Omental fat pad (tissue), 3 donors: ENCODE measurements at regions not wholly inside any gene's neighbourhood (a gene's known extent, or its start where the extent isn't known, plus 50 kb on each side); places are given as distances from the start of the nearest gene placed in this dataset.

Experiments
- ATAC-seq: fragments of 150-250 bp; one replicate; pipeline ENCODE4 v1.9.1; 2016; ENCODE audit warnings: mild to moderate bottlenecking, moderate library complexity; ENCODE audit not compliant: low FRiP score
- DNase-seq: peaks from one replicate; pipeline ENCODE4 v3.0.0-alpha.2; 2019; ENCODE audit warnings: low spot score
- CTCF ChIP-seq, 3 donors: fragments of 450-650 bp; IDR thresholded peaks; one replicate each; pipeline ENCODE4 v1.5.1; 2016 to 2017; ENCODE audit warnings: antibody characterized with exemption in 3 of 3, mild to moderate bottlenecking in 3 of 3, moderate library complexity in 2 of 3

- no peak for ATAC-seq
- no peak for TF ChIP-seq CTCF (IDR thresholded peaks at IDR 0.05)
- no peak for DNase-seq
Measured at GRCh38 chr1:198101716-198102453, 54.9 kb upstream of the NEK7 start.

- ATAC-seq: no peak
- no peak for DNase-seq
- TF ChIP-seq CTCF (IDR thresholded peaks at IDR 0.05): no peak
Measured at GRCh38 chr1:198102454-198102827, 54.4 kb upstream of the NEK7 start.

- no peak for DNase-seq
- TF ChIP-seq CTCF (IDR thresholded peaks at IDR 0.05): no peak
- no peak for ATAC-seq
Measured at GRCh38 chr1:198105185-198105584, 51.6 kb upstream of the NEK7 start.

GRCh38 chr1:198106011-198106410, 50.8 kb upstream of the NEK7 start:
- ATAC-seq (no peak), DNase-seq (no peak)
- no peak for TF ChIP-seq CTCF (IDR thresholded peaks at IDR 0.05)
